ENCODE measurements at regions not wholly inside any gene's neighbourhood (a gene's known extent, or its start where the extent isn't known, plus 50 kb on each side); places are given as distances from the start of the nearest gene placed in this dataset.

DNA sequence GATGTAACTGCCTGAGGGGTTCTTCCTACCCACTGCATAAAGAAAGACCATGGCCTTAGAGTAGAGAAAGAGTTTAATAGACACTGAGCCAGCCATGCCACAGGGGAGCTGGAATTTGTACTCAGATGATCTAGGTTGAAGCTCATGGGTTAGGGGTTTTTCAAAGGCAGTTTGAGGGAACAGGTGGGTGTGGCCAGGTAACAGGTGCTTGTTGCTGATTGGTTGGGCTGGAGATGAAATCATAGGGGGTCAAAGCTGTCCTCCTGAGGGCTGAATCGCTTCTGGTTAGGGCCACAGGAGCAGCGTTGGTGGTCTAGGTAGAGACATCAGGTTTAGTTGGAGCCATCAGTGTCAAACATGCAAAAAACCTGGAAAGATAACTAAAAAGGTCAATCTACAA is 59.2 kb upstream of the CSNK1A1L start:
- TF ChIP-seq YY1 (IDR thresholded peaks at IDR 0.05; ENCODE audit: insufficient read depth, insufficient replicate concordance, low read depth, low read length) (no peak), ZNF180 (CRISPR knock-in tag; IDR thresholded peaks at IDR 0.05; ENCODE audit: borderline replicate concordance, low read depth) (no peak), MYC (CRISPR knock-in tag; IDR thresholded peaks at IDR 0.05; ENCODE audit: borderline replicate concordance) (no peak), CREB1 (IDR thresholded peaks at IDR 0.05) (no peak), CREB1 (CRISPR knock-in tag; IDR thresholded peaks at IDR 0.05) (no peak), CHD2 (IDR thresholded peaks at IDR 0.05; ENCODE audit: low read depth, low read length) (no peak), NR1H2 (CRISPR knock-in tag; IDR thresholded peaks at IDR 0.05; ENCODE audit: borderline replicate concordance, low read depth) (no peak), ZNF75D (CRISPR knock-in tag; IDR thresholded peaks at IDR 0.05; ENCODE audit: borderline replicate concordance) (no peak), SRF (IDR thresholded peaks at IDR 0.05; ENCODE audit: low read depth, low read length) (no peak), MTF1 (CRISPR knock-in tag; IDR thresholded peaks at IDR 0.05) (no peak), TP53 (CRISPR knock-in tag; conservative IDR thresholded peaks at IDR 0.05) (no peak), ZNF251 (CRISPR knock-in tag; IDR thresholded peaks at IDR 0.05) (no peak)
- TF ChIP-seq, protein P1, sequence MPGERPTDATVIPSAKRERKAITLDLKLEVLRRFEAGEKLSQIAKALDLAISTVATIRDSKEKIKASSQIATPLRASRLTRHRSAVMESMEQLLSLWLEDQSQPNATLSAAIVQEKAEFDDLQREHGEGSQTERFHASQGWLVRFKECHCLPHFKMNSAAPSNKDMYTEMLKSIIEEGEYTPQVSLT (CRISPR knock-in tag; IDR thresholded peaks at IDR 0.05; ENCODE audit: borderline replicate concordance, low read depth) = no peak

Data from HepG2 (cell line).